PC-9 (cell line): ENCODE measurements at regions not wholly inside any gene's neighbourhood (a gene's known extent, or its start where the extent isn't known, plus 50 kb on each side); places are given as distances from the start of the nearest gene placed in this dataset.

Source experiments
- BruUV-seq: library from RNA; stranded (reverse); fragments of 400-500 nt; replicated peaks from 2 replicates; lab custom pipeline; 2021; lab: Mats Ljungman, UMichigan
- CTCF ChIA-PET: fragments of 300-600 bp; sonication (Branson Sonifier 250); formaldehyde crosslinking; loops from one replicate; lab custom pipeline; 2022; ENCODE audit warnings: antibody characterized with exemption; lab: Charles Lee
- POLR2A ChIA-PET: fragments of 300-600 bp; sonication (Branson Sonifier 250); formaldehyde crosslinking; loops from one replicate; lab custom pipeline; 2022; ENCODE audit warnings: antibody characterized with exemption; ENCODE audit not compliant: unreplicated experiment; lab: Charles Lee
- DNase-seq, 2 experiments: peaks; one replicate each; pipeline versions ENCODE4 v3.0.0 to v3.0.0-alpha.2; 2015 to 2022; ENCODE audit warnings: mixed read lengths in 1 of 2
- H2AFZ ChIP-seq: fragments of 200-600 bp; sonication (generic); 2 replicates; pipeline ENCODE4 v1.8.1; 2017; ENCODE audit warnings: antibody characterized with exemption
- H3F3A ChIP-seq: fragments of 200-600 bp; sonication (generic); 2 replicates; pipeline ENCODE4 v1.8.1; 2017; ENCODE audit warnings: antibody characterized with exemption, mild to moderate bottlenecking, low read depth; ENCODE audit not compliant: insufficient read depth
- H3K27ac ChIP-seq: fragments of 200-600 bp; sonication (generic); 2 replicates; pipeline ENCODE4 v1.6.1; 2016; ENCODE audit warnings: mixed run types
- H3K27me3 ChIP-seq: fragments of 200-600 bp; sonication (generic); 2 replicates; pipeline ENCODE4 v1.6.1; 2016; ENCODE audit warnings: low read depth, mixed run types; ENCODE audit not compliant: insufficient read depth
- H3K36me3 ChIP-seq: fragments of 200-600 bp; sonication (generic); 2 replicates; pipeline ENCODE4 v1.6.1; 2016; ENCODE audit warnings: low read depth, mixed run types
- H3K4me1 ChIP-seq: fragments of 200-600 bp; sonication (generic); replicated peaks from 2 replicates; pipeline ENCODE4 v1.6.1; 2016; ENCODE audit warnings: mixed run types; ENCODE audit not compliant: insufficient read depth
- H3K4me2 ChIP-seq: fragments of 200-600 bp; sonication (generic); 2 replicates; pipeline ENCODE4 v1.6.1; 2017; ENCODE audit warnings: mixed run types
- H3K4me3 ChIP-seq: fragments of 200-600 bp; sonication (generic); 2 replicates; pipeline ENCODE4 v1.6.1; 2016; ENCODE audit warnings: mixed run types
- H3K79me2 ChIP-seq: fragments of 200-600 bp; sonication (generic); 2 replicates; pipeline ENCODE4 v1.6.1; 2017; ENCODE audit warnings: low read depth, mixed run types
- H3K9me2 ChIP-seq: fragments of 200-600 bp; sonication (generic); 2 replicates; pipeline ENCODE4 v1.8.1; 2017; ENCODE audit warnings: mild to moderate bottlenecking; ENCODE audit not compliant: insufficient read depth
- H3K9me3 ChIP-seq: fragments of 200-600 bp; sonication (generic); 2 replicates; pipeline ENCODE4 v1.8.1; 2016; ENCODE audit warnings: low read depth; ENCODE audit not compliant: insufficient read depth
- H4K20me1 ChIP-seq: fragments of 200-600 bp; sonication (generic); 2 replicates; pipeline ENCODE4 v1.8.1; 2017; ENCODE audit not compliant: insufficient read depth
- CTCF ChIP-seq: fragments of 200-600 bp; sonication (generic); conservative IDR thresholded peaks from 2 replicates; pipeline ENCODE4 v1.6.1; 2017; ENCODE audit warnings: mixed run types, antibody characterized with exemption, mild to moderate bottlenecking, moderate library complexity
- EZH2 ChIP-seq: fragments of 200-600 bp; sonication (generic); IDR thresholded peaks from 2 replicates; pipeline ENCODE4 v1.8.0; 2017; ENCODE audit warnings: antibody characterized with exemption, low read depth
- intact Hi-C: fragments of 100-400 bp; cut with micrococcal nuclease; formaldehyde crosslinking; loops from one replicate; pipeline ENCODE4 v1.10.0; 2022; ENCODE audit not compliant: unreplicated experiment

- H2AFZ ChIP-seq: no peak overlapping the region
- no TSS peak for BruUV-seq
- H3K79me2 ChIP-seq: no peaks in the 10 kb centered on the region
- no peaks in the 10 kb centered on the region for H3F3A ChIP-seq
- no peaks in the 10 kb centered on the region for H4K20me1 ChIP-seq
- H3K4me1 ChIP-seq: no peaks in the 10 kb centered on the region
- no peaks in the 10 kb centered on the region for H3K27me3 ChIP-seq
- POLR2A ChIA-PET: no interaction called here
- CTCF ChIA-PET: no interaction called here
- no peak overlapping the region for H3K27ac ChIP-seq
- no peak overlapping the region for H3K4me3 ChIP-seq
- H3K9me3 ChIP-seq: no peaks in the 10 kb centered on the region
- intact Hi-C loops: no loop called here
- TF ChIP-seq CTCF: no peak
- no peak for TF ChIP-seq EZH2
- H3K4me2 ChIP-seq: no peak overlapping the region
- no peaks in the 10 kb centered on the region; the same call in 1 of the 2 replicates for H3K9me2 ChIP-seq
- no peak for DNase-seq
- no peaks in the 10 kb centered on the region for H3K36me3 ChIP-seq
Measured at GRCh38 chr2:83596592-83597282, 862.3 kb downstream of the SUCLG1 start.

- intact Hi-C loops: no loop called here
- no peaks in the 10 kb centered on the region for H3K27me3 ChIP-seq
- no peak overlapping the region for H3K4me2 ChIP-seq
- no peaks in the 10 kb centered on the region for H3F3A ChIP-seq
- H4K20me1 ChIP-seq: no peaks in the 10 kb centered on the region
- no peak overlapping the region for H2AFZ ChIP-seq
- H3K9me2 ChIP-seq: no peaks in the 10 kb centered on the region; the same call in 1 of the 2 replicates
- no peaks in the 10 kb centered on the region for H3K9me3 ChIP-seq
- no peaks in the 10 kb centered on the region for H3K36me3 ChIP-seq
- no peaks in the 10 kb centered on the region for H3K79me2 ChIP-seq
- no peak for DNase-seq
- H3K4me1 ChIP-seq: no peaks in the 10 kb centered on the region
- BruUV-seq: no TSS peak
- TF ChIP-seq EZH2 (no peak), CTCF (no peak)
- CTCF ChIA-PET: no interaction called here
- POLR2A ChIA-PET: no interaction called here
- no peak overlapping the region for H3K4me3 ChIP-seq
- no peak overlapping the region for H3K27ac ChIP-seq
Measured at GRCh38 chr2:83595926-83596325, 863.2 kb downstream of the SUCLG1 start.

GRCh38 chr2:83595121-83595690 lies 863.9 kb downstream of the SUCLG1 start:
- no peak for TF ChIP-seq EZH2
- no peak for TF ChIP-seq CTCF
- Histone ChIP-seq H3K4me2 (no peak overlapping the region), H3K27ac (no peak overlapping the region), H3K27me3 (no peaks in the 10 kb centered on the region), H3K36me3 (no peaks in the 10 kb centered on the region), H3K9me3 (no peaks in the 10 kb centered on the region), H4K20me1 (no peaks in the 10 kb centered on the region), H2AFZ (no peak overlapping the region), H3K9me2 (no peaks in the 10 kb centered on the region; the same call in 1 of the 2 replicates), H3K79me2 (no peaks in the 10 kb centered on the region), H3F3A (no peaks in the 10 kb centered on the region), H3K4me3 (no peak overlapping the region), H3K4me1 (no peaks in the 10 kb centered on the region)
- CTCF ChIA-PET: no interaction called here
- POLR2A ChIA-PET: no interaction called here
- DNase-seq: no peak
- no TSS peak for BruUV-seq
- intact Hi-C loops: no loop called here
